Activated naive CD4-positive, alpha-beta T cell treated with anti-CD3 and anti-CD28 coated beads, Interleukin-2, amount 50 U/mL, for 72 hours (primary cell): ENCODE measurements at regions not wholly inside any gene's neighbourhood (a gene's known extent, or its start where the extent isn't known, plus 50 kb on each side); places are given as distances from the start of the nearest gene placed in this dataset.
A peak's percentile ranks its signal among the peaks of the same experiment; 100 is the strongest.
"Not testable (repeated sequence)": the region's sequence is repeated elsewhere in the genome, so short reads cannot be mapped to it uniquely, and the experiment has no call there.

Source experiments
- ATAC-seq, 2 donors: fragments of 150-1000 bp; cut with Tn5 transposase; 2 replicates each; pipeline ENCODE4 v1.10.0; 2021; ENCODE audit warnings: mild to moderate bottlenecking in 2 of 2, moderate library complexity in 2 of 2
- DNase-seq, 2 donors: peaks; one replicate each; pipeline ENCODE4 v3.0.0; 2021 to 2022; ENCODE audit warnings: low spot score in 2 of 2
- H3K27ac Mint-ChIP-seq, 2 donors: one replicate each; pipeline ENCODE4 v1.8.0; 2022; ENCODE audit warnings: mild to moderate bottlenecking in 2 of 2, mixed read lengths in 2 of 2
- H3K36me3 Mint-ChIP-seq, 2 donors: one replicate each; pipeline ENCODE4 v1.8.0; 2022; ENCODE audit warnings: mixed read lengths in 2 of 2
- H3K9me3 Mint-ChIP-seq, 2 donors: one replicate each; pipeline ENCODE4 v1.8.0; 2022; ENCODE audit warnings: mixed read lengths in 2 of 2

DNA sequence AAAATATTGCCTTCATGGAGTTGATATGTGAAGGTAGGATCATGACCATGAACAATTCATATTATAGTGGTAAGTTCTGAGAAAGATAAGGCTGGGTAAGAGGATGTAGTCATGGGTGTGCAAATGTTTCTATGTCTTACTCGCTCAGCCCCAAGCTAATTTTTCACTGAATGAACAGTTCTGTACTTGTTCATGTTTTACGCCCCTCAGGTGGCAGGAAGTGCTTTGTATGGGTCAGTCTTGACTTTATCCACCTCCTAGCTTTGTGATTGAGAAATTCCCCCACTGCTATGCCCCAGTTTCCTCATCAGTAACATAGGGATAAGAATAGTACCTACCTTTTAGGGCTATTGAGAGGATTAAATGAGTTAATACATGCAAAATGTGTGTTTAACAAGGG is 148.2 kb upstream of the KCNG1 start:
- H3K9me3 Mint-ChIP-seq: no peaks in the 10 kb centered on the region
- no peak overlapping the region for H3K27ac Mint-ChIP-seq
- no peaks in the 10 kb centered on the region for H3K36me3 Mint-ChIP-seq
- ATAC-seq (no peak), DNase-seq (no peak)

DNA sequence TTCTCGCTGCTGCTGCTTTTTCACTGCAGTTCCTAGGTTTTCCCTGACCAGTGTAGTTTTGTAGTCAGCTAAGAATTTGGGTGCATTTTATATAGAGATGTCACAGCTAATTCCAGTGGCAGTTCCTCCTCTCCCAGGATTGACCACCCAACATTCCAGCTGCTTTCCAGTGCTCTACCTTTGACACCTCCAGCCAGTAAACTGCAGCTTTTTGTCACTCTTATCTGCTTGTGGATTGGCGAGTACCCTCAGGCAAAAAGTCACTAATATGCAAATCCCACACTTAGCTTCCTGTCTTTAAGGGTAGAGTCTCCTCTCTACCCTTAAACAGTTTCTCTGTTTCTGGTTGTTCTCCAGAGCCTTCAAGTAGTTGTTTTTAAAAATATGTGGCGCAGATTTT is 146.9 kb upstream of the KCNG1 start:
- Mint-ChIP-seq H3K36me3 (no peaks in the 10 kb centered on the region), H3K27ac (no peak overlapping the region), H3K9me3 (no peaks in the 10 kb centered on the region)
- ATAC-seq (no peak), DNase-seq (no peak)

GRCh38 chr20:51167911-51168310 is 145.0 kb upstream of the KCNG1 start:
- H3K36me3 Mint-ChIP-seq, H3K9me3 Mint-ChIP-seq, DNase-seq, ATAC-seq, H3K27ac Mint-ChIP-seq: not testable (repeated sequence)

DNA sequence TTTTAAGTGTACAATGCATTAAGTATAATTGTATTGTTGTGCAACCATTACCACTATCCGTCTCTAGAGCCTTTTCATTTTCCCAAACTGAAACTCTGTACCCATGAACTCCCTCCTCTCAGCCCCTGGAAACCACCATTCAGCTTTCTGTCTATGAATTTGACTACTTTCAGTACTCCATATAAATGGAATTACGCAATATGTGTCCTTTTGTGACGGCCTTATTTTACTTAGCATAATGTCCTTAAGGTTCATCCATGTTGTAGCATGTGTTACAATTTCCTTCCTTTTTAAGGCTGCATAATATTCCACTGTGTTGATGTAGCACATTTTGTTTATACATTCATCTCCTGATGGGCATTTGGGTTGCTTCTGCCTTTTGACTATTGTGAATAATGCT is 143.6 kb upstream of the KCNG1 start:
- DNase-seq (no peak), ATAC-seq (no peak)
- H3K27ac Mint-ChIP-seq: no peak overlapping the region
- H3K36me3 Mint-ChIP-seq: no peaks in the 10 kb centered on the region
- H3K9me3 Mint-ChIP-seq: no peaks in the 10 kb centered on the region

DNA sequence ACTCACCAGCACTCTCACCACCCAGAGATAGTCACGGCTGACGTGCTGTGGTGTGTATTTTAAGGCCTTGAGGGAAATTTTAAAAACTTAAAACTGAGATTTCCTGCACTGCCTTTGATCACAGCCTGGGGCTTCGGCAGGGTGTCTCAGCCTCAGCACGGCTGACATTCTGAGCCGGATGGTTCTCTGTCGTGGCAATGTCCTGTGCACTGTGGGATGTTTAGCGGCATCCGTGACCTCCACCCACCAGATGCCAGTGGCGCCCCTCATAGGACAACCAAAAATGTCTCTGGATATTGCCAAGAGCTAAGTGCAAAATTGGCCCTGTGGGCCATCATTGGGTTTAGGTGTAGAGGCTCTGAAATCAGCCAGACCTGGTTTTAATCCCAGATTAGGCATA is 142.2 kb upstream of the KCNG1 start:
- Mint-ChIP-seq H3K27ac (no peak overlapping the region), H3K9me3 (no peaks in the 10 kb centered on the region), H3K36me3 (no peaks in the 10 kb centered on the region)
- DNase-seq (no peak), ATAC-seq (no peak)

DNA sequence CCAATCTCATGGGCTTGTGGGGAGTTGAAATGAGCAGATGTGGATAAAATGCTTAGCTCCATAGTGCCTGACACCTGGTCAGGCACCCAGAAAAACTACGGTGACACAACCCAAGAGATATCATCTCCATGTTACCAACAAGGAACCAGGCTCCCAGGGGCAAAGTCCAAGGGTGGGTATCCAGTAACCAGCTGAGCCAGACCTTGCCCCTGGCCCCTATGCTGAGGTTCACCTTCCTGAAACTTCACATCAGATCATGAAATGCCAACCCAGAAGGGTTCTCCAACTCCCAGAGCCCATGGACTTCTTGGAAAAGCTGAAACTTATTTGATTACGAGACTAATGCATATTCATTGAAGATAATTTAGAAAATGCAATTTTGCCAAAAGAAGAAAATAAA is 141.8 kb upstream of the KCNG1 start:
- DNase-seq (no peak), ATAC-seq (no peak)
- Mint-ChIP-seq H3K27ac (no peak overlapping the region), H3K9me3 (no peaks in the 10 kb centered on the region), H3K36me3 (no peaks in the 10 kb centered on the region)

DNA sequence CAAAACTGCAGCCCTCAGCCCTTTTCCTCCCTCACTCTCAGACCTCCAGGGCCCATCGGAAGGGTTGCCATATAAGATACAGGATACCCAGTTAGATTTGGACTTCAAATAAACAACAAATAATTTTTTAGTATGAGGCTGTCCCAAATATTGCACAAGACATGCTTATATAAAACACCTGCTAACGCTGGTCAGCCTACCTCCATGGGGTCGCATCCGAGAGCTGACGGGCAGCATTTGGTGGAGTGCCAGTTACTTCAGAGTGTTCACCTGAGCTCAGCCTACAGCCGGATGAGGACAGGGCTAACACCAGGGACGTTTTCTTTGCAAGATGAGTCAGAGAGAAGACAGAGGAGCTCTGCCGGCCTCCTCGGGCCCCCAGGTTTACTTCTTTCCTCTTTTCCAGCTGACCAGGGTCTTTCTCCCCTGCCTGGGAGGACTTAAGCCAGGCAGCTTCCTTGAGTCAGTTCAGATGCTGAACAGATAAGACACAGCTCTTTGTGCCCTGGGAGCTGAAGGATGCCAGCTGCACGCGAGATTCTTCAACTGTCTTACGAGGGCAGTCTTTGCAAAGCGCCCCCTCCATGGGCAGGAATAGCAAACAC is 141.2 kb upstream of the KCNG1 start:
- no peak for DNase-seq
- Mint-ChIP-seq H3K36me3 (no peaks in the 10 kb centered on the region), H3K9me3 (no peaks in the 10 kb centered on the region), H3K27ac (no peak overlapping the region)
- ATAC-seq: no peak

DNA sequence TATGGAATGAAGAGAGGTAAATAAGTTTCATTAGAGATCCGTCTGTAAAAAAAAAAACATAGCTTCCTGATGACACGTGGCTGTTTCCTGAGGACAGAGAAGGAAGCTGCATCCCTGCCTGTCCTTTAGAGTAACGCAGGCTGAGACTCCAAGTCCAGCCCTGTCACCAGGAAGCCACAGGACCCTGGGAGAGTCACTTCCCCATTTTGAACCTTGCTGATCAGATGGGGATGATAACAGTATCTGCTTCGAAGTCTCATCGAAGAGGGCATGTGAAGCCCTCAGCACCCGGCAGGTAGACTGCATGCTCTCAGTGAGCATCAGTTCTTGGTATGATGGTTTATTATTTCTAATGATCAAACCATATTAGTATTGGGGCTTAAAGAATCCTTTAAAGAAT is 139.1 kb upstream of the KCNG1 start:
- Mint-ChIP-seq H3K27ac (no peak overlapping the region), H3K9me3 (no peaks in the 10 kb centered on the region), H3K36me3 (no peaks in the 10 kb centered on the region)
- ATAC-seq: no peak
- DNase-seq: no peak

- Mint-ChIP-seq H3K36me3 (no peaks in the 10 kb centered on the region), H3K27ac (no peak overlapping the region), H3K9me3 (peaks cover 0 to 1% of the 10 kb centered on the region in 2 donors)
- ATAC-seq (no peak), DNase-seq (no peak)
Observed at GRCh38 chr20:51160821-51161220, 137.9 kb upstream of the KCNG1 start.

DNA sequence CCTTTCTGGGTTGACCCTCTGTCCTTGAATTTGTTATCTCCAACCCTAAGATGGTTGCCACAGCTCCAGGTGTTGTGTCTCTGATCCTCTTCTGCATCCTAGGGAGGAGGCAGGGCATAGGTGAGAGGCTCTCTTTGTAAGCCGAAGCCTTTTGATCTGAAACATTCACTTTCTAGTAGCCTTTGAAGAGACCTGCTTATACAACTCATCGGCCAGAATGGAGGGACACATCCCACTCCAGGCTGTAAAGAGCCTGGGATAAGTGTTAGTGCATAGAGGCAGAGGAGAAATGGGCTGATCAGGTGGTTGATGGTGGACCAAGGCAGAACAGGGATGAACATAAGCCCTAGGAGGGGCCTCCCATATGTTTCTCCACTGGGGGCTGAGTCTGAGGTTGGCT is 137.1 kb upstream of the KCNG1 start:
- Mint-ChIP-seq H3K36me3 (no peaks in the 10 kb centered on the region), H3K9me3 (peaks cover 0 to 5% of the 10 kb centered on the region in 2 donors), H3K27ac (no peak overlapping the region)
- DNase-seq (no peak), ATAC-seq (no peak)

- DNase-seq (no peak), ATAC-seq (no peak)
- Mint-ChIP-seq H3K27ac (peak overlapping the region in 1 of 2 donors; percentile 19), H3K36me3 (no peaks in the 10 kb centered on the region), H3K9me3 (peaks cover 0 to 5% of the 10 kb centered on the region in 2 donors)
Observed at GRCh38 chr20:51159303-51159702, 136.4 kb upstream of the KCNG1 start.

DNA sequence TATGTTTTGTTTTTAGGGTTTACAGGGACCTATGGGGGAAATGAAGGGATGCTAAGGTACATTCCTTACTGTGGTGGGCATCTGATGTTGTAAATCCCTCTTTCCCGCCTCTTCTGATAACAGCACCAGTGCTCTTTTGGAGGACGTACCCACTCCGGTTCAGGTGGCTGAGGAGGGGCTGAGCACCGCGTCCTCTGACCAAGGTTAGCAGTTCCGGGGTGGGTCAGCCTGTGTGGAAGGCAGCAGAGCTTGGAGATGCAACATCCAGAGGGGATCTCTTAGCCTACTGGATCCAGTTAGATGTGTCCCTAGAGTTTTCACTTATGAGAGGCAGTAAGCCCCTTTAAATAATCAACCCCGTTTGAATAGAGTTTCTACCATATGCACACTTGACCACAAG is 135.3 kb upstream of the KCNG1 start:
- H3K9me3 Mint-ChIP-seq: peaks cover 0 to 5% of the 10 kb centered on the region in 2 donors
- no peak for DNase-seq
- no peaks in the 10 kb centered on the region for H3K36me3 Mint-ChIP-seq
- no peak for ATAC-seq
- no peak overlapping the region for H3K27ac Mint-ChIP-seq

DNA sequence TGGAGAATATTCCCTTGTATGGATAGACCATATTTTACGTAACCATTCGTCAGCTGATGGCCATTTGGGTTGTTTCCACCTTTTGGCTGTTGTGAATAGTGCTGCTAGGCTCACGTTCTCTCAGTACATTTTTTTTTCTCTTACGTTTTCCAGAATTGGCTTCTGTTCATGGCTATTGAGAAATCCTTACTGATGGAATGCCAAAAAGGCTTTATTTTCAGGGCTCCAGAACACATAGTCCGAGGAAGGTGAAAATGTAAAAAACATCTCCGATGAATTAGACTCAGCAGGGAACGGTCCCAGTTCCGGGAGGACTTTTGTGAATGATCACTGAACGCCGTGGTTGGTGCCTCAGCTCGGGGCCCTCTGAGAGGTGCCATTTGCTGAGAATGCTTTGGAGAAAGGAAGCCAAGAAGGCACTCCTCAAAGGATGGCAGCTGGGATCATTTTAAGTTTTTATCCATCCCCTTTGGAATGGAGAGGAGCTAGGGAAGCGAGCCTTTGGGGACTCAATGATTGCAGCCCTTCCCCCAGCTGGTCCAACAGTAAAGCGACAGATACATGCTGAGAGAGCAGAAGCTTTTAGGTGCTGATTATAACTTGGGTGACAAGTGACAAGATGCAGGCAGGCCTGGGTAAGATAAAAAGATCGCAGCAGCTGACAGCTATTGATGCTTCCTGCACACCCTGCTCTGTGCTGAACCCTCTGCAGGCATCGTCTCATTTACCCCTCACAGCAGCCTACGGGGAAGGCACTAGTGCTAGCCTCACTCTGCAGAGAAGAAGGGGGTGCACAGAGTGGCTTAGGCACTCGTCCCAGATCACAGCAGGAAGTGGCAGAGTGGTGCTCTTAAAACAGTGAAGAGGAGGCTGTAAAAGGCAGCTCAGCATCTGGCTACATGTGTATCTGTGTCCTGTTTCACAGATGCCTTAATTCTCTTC is 133.4 kb upstream of the KCNG1 start:
- H3K36me3 Mint-ChIP-seq: no peaks in the 10 kb centered on the region
- H3K9me3 Mint-ChIP-seq: peaks cover 0 to 5% of the 10 kb centered on the region in 2 donors
- no peak overlapping the region for H3K27ac Mint-ChIP-seq
- DNase-seq: no peak
- ATAC-seq: no peak

DNA sequence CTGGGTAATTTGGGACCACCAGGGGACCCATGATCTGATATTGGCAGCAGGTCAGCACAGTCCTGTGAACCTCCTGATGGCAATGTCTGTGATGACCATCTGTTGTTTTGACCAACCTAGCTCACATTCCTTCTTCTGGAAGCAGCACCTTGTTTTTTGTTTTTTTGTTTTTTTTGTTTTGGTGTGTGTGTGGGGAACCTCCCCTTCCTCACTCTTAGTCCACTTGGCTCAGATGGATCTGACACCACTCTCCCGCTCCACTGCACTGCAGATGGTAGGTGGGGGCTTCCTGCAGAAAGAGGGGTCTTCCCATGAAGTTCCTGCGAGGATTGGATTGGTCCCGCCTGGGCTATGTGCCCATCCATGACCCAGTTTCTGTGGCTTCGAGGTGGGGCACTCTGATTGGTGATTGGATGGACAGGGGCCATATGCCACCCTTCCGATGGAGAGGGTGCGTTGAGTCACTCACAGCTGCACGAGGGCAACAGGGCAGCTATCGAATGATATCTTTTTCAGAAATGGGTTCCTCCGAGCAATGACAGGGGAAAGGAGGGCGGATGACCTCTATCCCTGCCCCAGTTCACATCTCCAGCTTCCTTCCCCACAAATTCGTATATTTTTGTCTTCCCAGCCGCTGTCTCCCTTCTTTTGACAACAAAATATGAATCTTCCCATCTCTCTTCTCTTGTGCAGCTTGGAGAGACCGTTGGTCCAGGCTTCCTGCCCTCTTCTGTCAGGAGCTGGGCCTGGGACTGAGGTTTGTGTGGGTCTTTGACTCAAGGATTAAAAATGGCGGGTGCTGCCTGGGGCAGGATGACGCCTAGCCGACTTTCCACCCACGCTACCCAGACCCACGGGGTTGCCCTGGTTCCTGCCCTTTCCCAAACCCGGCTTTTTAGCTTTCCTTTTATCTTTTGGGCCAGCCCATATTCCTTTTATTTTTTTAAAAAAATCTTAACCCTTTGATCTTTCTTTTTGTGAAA is 132.1 kb upstream of the KCNG1 start:
- no peak overlapping the region for H3K27ac Mint-ChIP-seq
- H3K9me3 Mint-ChIP-seq: peaks cover 0 to 5% of the 10 kb centered on the region in 2 donors
- H3K36me3 Mint-ChIP-seq: no peaks in the 10 kb centered on the region
- ATAC-seq (no peak), DNase-seq (no peak)

GRCh38 chr20:51153867-51154707 is 131.2 kb upstream of the KCNG1 start:
- no peak for DNase-seq
- Mint-ChIP-seq H3K27ac (no peak overlapping the region), H3K9me3 (peaks cover 0 to 5% of the 10 kb centered on the region in 2 donors), H3K36me3 (no peaks in the 10 kb centered on the region)
- no peak for ATAC-seq

- H3K36me3 Mint-ChIP-seq: peaks cover 0 to 6% of the 10 kb centered on the region in 2 donors
- peaks cover 8 to 11% of the 10 kb centered on the region in 2 donors for H3K9me3 Mint-ChIP-seq
- ATAC-seq: no peak
- no peak overlapping the region for H3K27ac Mint-ChIP-seq
- DNase-seq: no peak
Observed at GRCh38 chr20:51148941-51149340, 126.0 kb upstream of the KCNG1 start.
